GDM1 (cell line): ENCODE measurements at regions not wholly inside any gene's neighbourhood (a gene's known extent, or its start where the extent isn't known, plus 50 kb on each side); places are given as distances from the start of the nearest gene placed in this dataset.
"Not testable (repeated sequence)": the region's sequence is repeated elsewhere in the genome, so short reads cannot be mapped to it uniquely, and the experiment has no call there.

ENCODE experiments used
- DNase-seq: peaks from one replicate; lab custom pipeline; 2025; lab: John Stamatoyannopoulos, UW

- DNase-seq = no peak
Observed at GRCh38 chr18:34529358-34530335, 180.5 kb upstream of the DTNA start.

- DNase-seq = no peak
Observed at GRCh38 chr18:34531110-34531509, 179.0 kb upstream of the DTNA start.

DNA sequence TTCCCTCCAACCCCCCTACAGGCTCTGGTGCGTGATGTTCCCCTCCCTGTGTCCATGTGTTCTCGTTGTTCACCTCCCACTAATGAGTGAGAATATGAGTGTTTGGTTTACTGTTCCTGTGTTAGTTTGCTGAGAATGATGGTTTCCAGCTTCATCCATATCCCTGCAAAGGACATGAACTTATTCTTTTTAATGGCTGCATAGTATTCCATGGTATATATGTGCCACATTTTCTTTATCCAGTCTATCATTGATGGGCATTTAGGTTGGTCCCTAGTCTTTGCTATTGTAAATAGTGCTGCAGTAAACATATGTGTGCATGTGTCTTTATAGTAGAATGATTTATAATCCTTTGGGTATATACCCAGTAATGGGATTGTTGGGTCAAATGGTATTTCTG lies 175.5 kb upstream of the DTNA start:
- DNase-seq = not testable (repeated sequence)

DNA sequence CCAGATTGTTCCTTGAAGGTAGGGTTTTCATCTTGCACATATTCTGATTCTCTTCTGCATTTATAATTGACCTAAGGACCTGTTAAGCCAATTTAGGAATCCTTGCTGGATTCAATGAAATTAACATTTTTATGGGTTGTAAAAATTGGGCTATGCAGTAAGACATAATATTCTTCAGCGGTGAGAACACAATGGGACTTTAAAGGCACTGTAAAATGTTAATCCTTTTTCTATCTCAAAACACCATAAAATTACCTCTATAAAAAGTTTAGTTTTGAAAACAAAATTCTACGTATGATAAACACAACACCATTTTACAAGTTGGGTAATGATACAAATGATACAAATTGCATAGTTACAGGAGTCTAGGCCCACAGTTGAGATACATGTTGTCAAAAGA lies 169.2 kb upstream of the DTNA start:
- no peak for DNase-seq

- DNase-seq = no peak
Observed at GRCh38 chr18:34542625-34543024, 167.5 kb upstream of the DTNA start.

DNA sequence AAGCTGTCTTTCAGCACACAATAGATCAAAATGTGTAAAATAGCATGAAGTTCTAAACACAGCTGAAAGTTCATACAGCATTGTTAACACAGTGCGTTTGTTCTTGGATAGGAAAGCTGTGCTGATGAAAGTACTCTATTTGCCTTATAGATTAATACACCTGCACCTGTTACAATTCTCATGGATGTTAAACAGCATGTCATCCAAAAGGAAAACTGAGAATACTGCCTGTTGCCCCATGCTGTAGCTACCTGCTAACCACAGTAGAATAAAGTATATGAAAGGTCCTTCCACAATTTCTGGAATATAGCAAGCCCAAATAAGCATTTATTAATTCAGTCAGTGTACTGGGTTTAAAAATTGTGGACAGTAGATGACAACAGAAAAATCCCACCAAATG lies 166.7 kb upstream of the DTNA start:
- DNase-seq = no peak

GRCh38 chr18:34543945-34544344 lies 166.2 kb upstream of the DTNA start:
- no peak for DNase-seq

GRCh38 chr18:34544930-34545329 lies 165.2 kb upstream of the DTNA start:
- DNase-seq = no peak

DNA sequence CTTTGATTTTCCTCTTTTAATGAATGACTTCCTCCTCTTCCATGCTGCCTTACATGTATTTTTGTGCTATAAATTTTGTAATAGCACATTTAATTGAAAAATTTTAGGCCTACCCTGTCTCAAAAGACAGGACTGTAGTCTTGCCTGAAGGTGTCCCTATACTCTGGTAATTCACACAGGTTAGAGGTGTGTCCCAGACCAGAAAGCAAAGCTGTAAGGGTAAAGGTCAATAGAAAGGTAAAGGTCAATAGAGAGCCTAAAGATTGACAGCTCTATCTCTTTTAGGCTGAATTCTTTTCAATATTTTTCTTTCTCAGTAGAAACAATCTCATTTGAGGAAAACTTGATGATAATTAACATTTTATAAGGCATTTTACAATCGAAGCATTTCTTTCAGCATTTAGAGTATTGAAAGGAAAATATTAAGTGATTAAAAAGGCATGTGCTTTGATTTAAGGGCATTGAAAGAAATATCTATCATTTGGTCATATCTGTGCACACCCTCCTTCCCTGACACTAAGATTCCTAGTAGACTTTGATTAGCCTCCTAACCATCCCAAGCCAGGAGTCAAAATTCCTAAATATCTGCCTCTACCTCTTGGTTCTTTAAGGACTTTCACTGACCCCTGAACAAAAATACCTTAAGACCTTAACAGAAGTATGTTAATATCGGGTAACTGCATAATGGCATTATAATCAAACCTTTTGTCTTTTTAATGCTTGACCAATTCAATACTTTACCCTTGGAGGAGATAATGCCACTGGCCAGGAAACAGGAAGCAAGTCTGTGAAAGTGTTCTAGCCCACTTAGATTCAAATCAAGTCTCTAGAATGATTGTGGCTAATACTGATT lies 161.8 kb upstream of the DTNA start:
- DNase-seq = no peak

GRCh38 chr18:34548973-34549294 lies 161.2 kb upstream of the DTNA start:
- DNase-seq = no peak

- no peak for DNase-seq
Observed at GRCh38 chr18:34549367-34549766, 160.7 kb upstream of the DTNA start.

GRCh38 chr18:34550156-34550555 lies 159.9 kb upstream of the DTNA start:
- DNase-seq = no peak

DNA sequence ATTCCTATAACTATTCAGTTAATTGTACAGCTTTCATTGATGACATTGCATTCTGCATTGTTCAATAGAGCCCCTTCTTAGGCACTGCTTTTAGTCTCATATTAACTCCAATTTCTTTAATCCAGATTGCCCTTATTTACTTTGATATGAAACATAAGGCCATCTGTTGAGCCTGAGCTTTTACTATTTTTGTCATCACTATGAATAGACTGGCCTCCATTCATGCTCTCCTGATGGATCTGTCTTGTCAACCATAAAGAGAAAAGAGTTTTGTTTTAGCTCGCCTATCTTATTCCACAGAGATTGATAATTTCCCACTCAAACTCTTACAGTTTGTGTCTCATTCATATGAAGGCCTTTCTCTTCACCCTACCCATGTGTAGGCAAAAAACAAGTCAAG lies 159.2 kb upstream of the DTNA start:
- DNase-seq = no peak

GRCh38 chr18:34551824-34552223 lies 158.3 kb upstream of the DTNA start:
- no peak for DNase-seq

DNA sequence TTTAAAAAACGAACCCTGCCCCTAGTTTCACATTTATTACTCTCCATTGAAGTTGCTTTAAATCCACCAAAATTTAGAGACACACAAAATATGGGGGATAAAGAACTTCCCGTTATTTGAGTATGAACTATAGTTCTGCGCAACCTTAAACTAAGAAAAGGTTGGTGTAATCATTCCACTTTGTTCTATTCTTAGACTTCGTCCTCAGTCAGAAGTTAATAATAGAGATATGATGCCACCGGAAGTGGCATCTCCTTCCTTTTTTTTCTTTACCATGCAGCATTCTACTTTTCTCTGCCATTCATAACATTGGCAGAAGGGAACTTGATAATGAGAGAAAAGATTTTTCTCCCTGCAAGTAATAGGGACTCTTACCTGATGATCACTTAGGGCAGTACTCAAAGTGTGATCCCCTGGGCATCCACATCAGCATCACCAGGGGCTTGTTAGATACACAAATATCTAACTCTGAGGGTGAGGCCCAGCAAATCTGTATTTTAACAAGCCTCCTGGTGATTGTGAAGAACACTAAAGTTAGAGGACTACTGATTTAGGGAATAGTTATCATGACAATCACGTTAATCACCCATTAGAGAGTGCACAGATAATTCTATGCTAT lies 147.7 kb upstream of the DTNA start:
- DNase-seq = no peak

GRCh38 chr18:34567857-34568256 lies 142.2 kb upstream of the DTNA start:
- no peak for DNase-seq

GRCh38 chr18:34576622-34577021 lies 133.5 kb upstream of the DTNA start:
- no peak for DNase-seq

DNA sequence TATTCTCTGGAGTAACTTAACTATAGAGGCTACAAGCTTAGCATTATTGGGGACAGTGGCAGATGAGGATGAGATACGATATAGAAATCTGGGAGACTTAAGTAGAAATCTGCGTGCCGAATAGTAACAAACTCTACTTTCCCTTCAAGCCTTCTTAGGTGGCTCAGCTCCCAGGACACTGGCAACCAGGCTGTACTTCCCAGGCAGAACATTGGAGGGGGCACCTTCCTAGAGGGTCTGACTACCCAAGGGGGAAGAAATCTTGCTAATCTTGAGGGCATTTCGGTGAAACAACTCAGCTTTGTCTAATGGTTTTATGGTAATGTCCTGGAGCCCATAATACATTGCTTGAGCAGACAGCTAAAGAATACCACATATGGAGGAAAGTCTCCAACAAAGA lies 126.2 kb upstream of the DTNA start:
- DNase-seq = no peak

DNA sequence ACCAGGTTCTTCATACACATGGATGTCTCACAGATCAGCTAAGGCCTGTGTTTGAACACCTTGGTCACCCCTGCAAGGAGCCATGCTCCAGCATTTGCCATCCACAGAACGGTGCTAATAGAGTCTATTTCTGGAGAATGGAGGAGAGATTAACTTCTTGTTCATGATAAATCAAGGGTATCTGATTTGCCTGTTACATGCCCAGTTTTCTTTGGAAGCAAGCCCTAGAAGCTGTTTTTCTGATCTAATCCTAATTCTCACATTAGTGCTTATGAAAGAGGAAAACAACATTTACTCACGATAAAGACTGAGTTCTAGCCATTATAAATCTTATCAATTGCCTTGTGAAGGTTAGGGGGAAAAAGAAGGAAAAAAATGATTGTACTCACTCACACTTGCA lies 119.6 kb upstream of the DTNA start:
- no peak for DNase-seq

DNA sequence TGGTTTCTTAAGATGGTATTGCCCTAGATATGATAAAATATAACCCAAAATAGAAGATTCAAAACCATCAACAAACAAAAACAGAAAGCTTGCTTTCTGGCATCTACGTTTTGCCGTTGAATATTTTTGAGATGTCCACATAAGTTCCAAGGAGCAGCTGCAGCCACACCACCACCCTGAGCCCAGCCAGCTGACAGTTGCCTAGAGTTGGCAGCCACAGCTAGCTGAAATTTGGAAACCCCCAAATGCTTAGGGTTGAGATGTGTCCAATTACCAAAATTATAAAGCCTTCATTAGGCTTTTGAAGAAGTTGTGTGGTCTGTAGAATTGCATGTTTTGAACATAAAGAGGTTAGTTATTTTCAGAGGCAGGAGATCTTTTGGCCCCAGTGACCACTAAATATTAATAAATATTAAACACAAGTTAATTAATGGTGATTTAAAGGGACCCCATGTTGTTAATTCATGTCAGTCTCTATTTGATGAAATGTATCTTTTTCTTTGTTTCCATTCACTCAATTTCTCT lies 118.1 kb upstream of the DTNA start:
- no peak for DNase-seq

DNA sequence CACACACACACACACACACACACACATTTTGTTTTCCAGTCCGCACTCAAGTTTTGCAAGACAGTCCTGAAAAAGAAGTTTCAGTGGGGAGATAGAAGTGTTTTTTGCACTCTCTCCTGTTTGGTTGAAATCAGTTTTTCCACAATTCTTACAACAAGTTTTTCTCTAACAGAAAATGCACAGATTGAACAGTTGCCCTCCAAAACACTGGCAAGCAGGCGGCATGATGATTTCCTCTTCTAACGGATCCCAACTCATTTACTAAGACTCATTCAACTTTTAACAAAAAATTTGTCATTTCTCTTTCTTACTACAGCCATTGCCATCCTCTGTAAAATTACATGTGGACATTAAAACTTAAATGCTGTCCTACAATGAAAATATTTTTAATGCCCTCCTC lies 117.6 kb upstream of the DTNA start:
- no peak for DNase-seq

DNA sequence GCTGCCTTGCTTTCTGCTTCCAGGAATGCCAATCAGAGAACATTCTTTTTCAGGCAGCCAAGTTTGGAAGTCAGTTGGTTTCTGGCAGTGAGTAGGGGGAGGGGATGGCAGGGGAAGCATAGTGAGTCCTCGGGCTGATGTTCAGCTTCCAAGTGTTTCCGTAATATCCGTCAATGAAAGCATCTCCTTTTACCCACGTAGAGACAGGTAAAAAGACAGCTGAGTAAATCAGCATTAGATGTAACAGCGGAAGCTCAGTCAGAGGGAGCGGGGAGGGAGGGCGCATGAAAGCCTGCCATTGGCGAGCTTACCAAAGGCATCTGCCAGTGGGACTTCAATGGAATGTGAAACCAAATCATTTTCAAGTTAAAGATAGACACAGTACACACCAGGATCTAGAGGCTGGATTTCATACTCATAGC lies 117.1 kb upstream of the DTNA start:
- no peak for DNase-seq
